ENCODE measurements at regions not wholly inside any gene's neighbourhood (a gene's known extent, or its start where the extent isn't known, plus 50 kb on each side); places are given as distances from the start of the nearest gene placed in this dataset.

- TF ChIP-seq EZH2 (optimal IDR thresholded peaks at IDR 0.05; ENCODE audit: low read depth, low read length) (no peak), CTCF (IDR thresholded peaks at IDR 0.05; ENCODE audit: low read length) (no peak), EZH2phosphoT487 (IDR thresholded peaks at IDR 0.05; ENCODE audit: low read length) (no peak)
Measured at GRCh38 chr5:2140501-2141175, 257.9 kb upstream of the IRX4 start.
